ENCODE measurements at regions not wholly inside any gene's neighbourhood (a gene's known extent, or its start where the extent isn't known, plus 50 kb on each side); places are given as distances from the start of the nearest gene placed in this dataset.

DNA sequence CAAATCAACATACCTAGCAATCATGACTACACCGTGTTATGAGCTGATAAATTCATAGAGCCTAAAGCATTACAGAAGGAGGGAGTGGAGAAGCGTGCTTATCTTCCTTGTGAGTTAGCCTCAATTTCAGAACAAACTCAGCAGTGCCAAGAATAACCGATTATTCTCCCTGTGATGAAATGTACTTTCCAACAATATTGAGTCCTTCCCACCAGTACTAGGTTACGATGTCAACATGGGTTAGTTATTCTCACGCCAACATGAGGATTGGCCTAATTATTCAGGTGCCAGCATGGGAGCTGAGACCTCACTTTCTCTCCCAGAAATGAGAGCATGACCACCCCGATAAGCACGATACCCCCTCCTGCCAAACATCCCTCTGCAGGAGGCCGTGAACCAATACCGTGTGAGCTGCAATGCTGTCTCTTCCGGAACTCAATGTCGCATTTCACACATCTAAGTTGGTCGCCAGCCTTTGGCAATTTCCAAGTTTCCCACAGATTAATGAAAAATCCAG lies 193.7 kb downstream of the ENC1 start:
- TF ChIP-seq, protein P1, sequence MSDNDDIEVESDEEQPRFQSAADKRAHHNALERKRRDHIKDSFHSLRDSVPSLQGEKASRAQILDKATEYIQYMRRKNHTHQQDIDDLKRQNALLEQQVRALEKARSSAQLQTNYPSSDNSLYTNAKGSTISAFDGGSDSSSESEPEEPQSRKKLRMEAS (IDR thresholded peaks at IDR 0.05): no peak
- TF ChIP-seq, protein P2, sequence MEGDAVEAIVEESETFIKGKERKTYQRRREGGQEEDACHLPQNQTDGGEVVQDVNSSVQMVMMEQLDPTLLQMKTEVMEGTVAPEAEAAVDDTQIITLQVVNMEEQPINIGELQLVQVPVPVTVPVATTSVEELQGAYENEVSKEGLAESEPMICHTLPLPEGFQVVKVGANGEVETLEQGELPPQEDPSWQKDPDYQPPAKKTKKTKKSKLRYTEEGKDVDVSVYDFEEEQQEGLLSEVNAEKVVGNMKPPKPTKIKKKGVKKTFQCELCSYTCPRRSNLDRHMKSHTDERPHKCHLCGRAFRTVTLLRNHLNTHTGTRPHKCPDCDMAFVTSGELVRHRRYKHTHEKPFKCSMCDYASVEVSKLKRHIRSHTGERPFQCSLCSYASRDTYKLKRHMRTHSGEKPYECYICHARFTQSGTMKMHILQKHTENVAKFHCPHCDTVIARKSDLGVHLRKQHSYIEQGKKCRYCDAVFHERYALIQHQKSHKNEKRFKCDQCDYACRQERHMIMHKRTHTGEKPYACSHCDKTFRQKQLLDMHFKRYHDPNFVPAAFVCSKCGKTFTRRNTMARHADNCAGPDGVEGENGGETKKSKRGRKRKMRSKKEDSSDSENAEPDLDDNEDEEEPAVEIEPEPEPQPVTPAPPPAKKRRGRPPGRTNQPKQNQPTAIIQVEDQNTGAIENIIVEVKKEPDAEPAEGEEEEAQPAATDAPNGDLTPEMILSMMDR (IDR thresholded peaks at IDR 0.05; ENCODE audit: control extremely low read depth in 1 of 3, insufficient read depth in 1 of 3, low read depth in 1 of 3, low read length in 3 of 3): no peak
- TF ChIP-seq BACH1 (IDR thresholded peaks at IDR 0.05; ENCODE audit: low read length): no peak
- TF ChIP-seq, protein P3, sequence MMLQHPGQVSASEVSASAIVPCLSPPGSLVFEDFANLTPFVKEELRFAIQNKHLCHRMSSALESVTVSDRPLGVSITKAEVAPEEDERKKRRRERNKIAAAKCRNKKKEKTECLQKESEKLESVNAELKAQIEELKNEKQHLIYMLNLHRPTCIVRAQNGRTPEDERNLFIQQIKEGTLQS (IDR thresholded peaks at IDR 0.05; ENCODE audit: insufficient read depth, low read depth, low read length): no peak
- TF ChIP-seq SIN3A (conservative IDR thresholded peaks at IDR 0.05 in 1 of 2, IDR thresholded peaks at IDR 0.05 in 1 of 2; ENCODE audit: low read depth in 1 of 2, low read length in 2 of 2): no peak
